GM13977 (cell line): ENCODE measurements at regions not wholly inside any gene's neighbourhood (a gene's known extent, or its start where the extent isn't known, plus 50 kb on each side); places are given as distances from the start of the nearest gene placed in this dataset.
A peak's percentile ranks its signal among the peaks of the same experiment; 100 is the strongest.

Source experiments
- DNase-seq: peaks from one replicate; pipeline ENCODE4 v3.0.0; 2012; ENCODE audit warnings: low spot score
- in situ Hi-C: fragments of 300-500 bp; cut with MboI; formaldehyde crosslinking; loops from one replicate; pipeline ENCODE4 v1.12.0; 2022; ENCODE audit warnings: low sequenced_read_pairs, low pct_unique_long_range_greater_than_20kb, mixed read lengths, inconsistent platforms; ENCODE audit not compliant: unreplicated experiment
- TF ChIP-seq, protein P1 (sequence below): IDR thresholded peaks from 2 replicates; pipeline ENCODE4 v1.5.1; 2012; ENCODE audit warnings: mild to moderate bottlenecking, control low read depth; ENCODE audit not compliant: insufficient read depth; ENCODE audit errors: extremely low read depth, missing control alignments

DNA sequence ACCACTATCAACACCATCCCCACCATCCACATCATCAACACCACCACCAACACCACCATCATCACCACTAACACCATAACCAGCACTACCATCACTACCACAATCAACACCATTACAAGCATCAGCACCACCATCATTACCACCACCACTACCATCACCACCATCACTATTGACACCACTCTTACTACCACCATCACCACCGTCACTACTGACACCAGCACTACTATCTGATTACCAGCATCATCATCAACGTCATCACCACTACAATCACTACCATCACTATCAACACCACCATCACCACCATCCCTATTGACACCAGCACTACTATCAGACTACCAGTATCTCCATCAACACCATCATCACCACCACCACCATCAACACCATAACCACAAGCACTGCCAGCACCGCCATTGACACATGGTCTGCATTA, 106.1 kb upstream of the RUNX3 start:
- TF ChIP-seq, protein P1, sequence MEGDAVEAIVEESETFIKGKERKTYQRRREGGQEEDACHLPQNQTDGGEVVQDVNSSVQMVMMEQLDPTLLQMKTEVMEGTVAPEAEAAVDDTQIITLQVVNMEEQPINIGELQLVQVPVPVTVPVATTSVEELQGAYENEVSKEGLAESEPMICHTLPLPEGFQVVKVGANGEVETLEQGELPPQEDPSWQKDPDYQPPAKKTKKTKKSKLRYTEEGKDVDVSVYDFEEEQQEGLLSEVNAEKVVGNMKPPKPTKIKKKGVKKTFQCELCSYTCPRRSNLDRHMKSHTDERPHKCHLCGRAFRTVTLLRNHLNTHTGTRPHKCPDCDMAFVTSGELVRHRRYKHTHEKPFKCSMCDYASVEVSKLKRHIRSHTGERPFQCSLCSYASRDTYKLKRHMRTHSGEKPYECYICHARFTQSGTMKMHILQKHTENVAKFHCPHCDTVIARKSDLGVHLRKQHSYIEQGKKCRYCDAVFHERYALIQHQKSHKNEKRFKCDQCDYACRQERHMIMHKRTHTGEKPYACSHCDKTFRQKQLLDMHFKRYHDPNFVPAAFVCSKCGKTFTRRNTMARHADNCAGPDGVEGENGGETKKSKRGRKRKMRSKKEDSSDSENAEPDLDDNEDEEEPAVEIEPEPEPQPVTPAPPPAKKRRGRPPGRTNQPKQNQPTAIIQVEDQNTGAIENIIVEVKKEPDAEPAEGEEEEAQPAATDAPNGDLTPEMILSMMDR: no peak
- in situ Hi-C loops: loop anchor here (10.0 kb wide), 1 partner anchor 101 kb away; the partner anchor contains the start of gene RUNX3
- no peak for DNase-seq

DNA sequence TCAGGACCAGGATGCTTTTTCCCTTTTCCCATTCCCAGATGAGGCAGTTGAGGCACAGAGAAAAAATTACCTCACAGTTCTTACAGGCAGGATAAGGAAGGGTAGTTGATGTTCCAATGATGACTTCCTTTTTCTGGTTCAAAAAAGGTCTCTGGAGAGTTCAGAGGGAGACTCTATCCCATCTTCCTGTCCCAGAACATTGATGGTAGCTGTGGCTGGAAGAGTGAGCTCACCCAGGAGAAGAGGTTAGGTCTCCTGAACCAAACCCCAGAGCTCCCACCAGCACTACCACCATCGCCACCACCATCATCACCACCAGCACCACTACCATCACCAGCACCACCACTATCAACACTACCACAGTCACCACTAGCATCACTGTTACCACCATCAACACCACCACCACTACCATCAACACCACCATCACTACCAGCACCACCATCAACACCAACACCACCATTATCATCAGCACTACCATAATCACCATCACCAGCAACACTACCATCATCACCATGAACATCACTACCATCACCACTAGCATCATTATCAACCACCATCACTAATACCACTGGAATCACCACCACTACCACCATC, 105.5 kb upstream of the RUNX3 start:
- TF ChIP-seq, protein P1: no peak
- in situ Hi-C loops: loop anchor here (10.0 kb wide), 1 partner anchor 101 kb away; the partner anchor contains the start of gene RUNX3
- no peak for DNase-seq

DNA sequence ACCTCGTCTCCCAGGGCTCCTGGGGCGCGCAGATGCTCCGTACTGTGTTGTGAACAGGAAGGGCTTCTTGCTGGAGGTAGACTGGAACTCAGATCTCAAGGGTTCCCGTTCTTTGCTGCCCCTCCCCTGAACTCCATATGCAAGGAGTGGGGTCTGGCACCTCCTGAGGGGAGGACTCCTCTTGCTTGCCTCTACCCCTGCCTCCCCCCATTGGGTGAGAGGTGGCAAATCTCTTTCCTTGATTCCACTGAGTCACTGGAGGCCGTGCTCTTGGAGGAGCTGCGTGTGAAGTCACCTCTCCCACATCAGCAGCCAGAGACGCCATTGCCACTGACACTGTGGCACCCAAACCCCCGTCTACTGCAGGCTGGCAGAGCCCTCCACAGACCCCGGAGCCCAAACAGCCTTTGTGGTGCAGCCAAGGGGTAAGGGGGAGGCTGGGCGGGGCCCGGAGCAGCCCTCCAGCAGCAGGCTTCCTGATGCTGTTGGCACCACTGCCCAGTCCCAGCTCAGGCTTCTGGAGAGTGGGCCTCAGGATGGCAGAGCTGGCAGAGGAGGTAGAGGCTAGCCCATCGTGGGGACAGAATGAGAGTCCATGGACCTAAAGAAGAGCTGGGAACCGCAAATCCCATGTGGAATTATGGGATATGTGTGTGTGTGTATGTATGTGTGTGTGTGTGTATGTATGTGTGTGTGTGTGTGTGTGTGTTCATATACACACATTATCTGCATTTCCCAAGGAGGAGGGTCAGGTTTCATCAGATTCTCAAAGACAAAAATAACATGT, 104.9 kb upstream of the RUNX3 start:
- TF ChIP-seq, protein P1: no peak
- DNase-seq: no peak
- in situ Hi-C loops: loop anchor here (10.0 kb wide), 1 partner anchor 100 kb away; the partner anchor contains the start of gene RUNX3

DNA sequence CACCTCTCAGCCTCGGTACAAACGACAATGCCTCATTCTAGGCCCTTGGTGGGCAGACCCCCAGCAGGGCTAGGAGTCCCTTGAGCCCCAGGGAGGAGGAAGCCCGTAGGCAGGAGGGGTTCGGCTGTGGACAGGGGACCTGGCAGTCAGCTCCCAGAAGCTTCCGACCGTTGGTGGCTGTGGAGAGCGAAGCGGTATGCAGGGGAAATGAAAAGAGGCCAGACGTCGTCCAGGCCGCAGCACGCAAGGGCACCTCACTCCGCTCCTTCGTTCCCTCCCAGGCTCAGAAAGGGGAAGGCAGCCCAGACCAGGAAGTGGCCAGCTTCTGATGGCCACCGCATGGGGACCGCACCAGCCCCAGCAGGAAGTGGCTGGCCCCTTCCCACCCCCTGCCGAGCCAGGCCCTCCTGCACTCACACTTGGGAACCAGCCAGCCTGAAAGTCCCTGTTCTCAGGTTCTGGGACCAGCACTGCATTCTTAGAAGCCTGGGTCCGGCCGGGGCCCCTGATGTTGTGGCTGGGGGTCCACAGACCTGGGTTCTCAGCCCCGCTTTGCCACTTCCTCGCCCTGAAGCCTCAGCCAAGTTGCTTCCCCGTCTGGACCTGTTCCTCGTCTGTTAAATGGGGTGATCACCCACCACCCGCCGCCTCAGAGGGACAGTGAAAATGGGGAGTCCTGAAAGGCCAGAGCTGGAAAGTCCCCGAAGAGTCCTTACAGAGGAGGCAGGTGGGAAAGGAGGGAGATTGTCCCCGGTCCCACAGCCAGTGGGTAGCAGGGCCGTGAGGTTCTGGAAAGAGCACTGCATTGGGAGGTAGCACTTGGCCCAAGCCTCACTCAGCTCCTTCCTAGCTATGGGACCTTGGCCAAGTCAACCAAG, 104.0 kb upstream of the RUNX3 start:
- in situ Hi-C loops: loop anchor here (10.0 kb wide), 1 partner anchor 99 kb away; the partner anchor contains the start of gene RUNX3
- TF ChIP-seq, protein P1: no peak
- peak; percentile 43 for DNase-seq

DNA sequence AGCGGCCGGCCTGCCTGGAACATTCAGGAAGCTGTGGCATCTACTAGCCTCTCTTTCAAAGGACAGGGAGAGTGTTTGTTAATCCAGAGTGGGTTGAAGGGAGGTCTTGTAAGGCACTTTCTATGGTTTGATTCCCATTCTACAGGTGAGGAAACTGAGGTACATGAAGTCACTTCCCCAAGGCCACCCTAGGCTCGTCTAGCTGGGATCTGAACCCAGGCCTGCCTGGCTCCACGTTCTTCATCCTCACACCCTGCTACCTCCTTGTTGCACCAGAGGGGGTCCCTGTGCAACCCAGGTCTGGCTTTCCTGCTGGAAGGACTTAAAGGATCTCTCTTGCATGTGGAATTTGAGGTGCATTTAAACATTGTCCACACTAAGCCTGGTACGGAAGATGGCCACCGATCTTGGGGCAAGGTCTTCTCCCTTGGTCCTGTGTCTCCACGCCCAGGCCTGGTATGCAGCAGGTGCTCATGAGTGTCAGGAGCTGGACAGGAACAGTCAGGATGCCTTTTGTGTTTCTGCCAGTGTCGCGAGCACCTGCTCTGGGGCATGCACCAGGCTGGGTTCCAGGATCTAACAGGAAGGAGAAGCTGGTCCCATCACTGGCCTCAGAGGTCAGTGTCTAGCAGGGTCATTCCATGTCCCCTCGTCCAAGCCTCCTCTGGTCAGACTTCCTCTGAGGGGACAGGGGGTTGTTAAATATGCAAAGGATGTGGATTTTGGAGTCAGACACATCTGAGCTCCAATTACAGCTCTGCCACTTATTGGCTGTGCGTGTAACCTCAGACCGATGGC, 103.2 kb upstream of the RUNX3 start:
- DNase-seq: no peak
- in situ Hi-C loops: loop anchor here (10.0 kb wide), 1 partner anchor 98 kb away; the partner anchor contains the start of gene RUNX3
- TF ChIP-seq, protein P1: no peak
